Lung (tissue), 11 donors: ENCODE measurements at regions not wholly inside any gene's neighbourhood (a gene's known extent, or its start where the extent isn't known, plus 50 kb on each side); places are given as distances from the start of the nearest gene placed in this dataset.

Experiments used
- ATAC-seq: fragments of 200-7000 bp; cut with Tn5 transposase; one replicate; pipeline ENCODE4 v1.9.1; 2020; ENCODE audit warnings: moderate number of reproducible peaks; ENCODE audit not compliant: insufficient read depth, low FRiP score
- DNase-seq, 3 donors: peaks; one replicate each; pipeline ENCODE4 v3.0.0-alpha.2; 2013 to 2017
- H3K27ac ChIP-seq, 2 donors: one replicate each; pipeline ENCODE4 v1.5.1; 2013; ENCODE audit warnings: mild to moderate bottlenecking in 2 of 2, moderate library complexity in 2 of 2, control low read depth in 1 of 2, inconsistent platforms in 1 of 2, low read depth in 1 of 2, low read length in 1 of 2
- H3K27me3 ChIP-seq, 3 donors: one replicate each; pipeline ENCODE4 v1.5.1; 2013; ENCODE audit warnings: low read length in 2 of 3; ENCODE audit not compliant: control insufficient read depth in 3 of 3, insufficient read depth in 3 of 3
- H3K36me3 ChIP-seq, 4 donors: one replicate each; pipeline ENCODE4 v1.5.1; 2013; ENCODE audit warnings: low read length in 4 of 4, mild to moderate bottlenecking in 1 of 4, moderate library complexity in 1 of 4; ENCODE audit not compliant: control insufficient read depth in 4 of 4, insufficient read depth in 4 of 4
- H3K4me1 ChIP-seq, 5 donors: one replicate each; pipeline ENCODE4 v1.5.1; 2013; ENCODE audit warnings: low read length in 5 of 5, mild to moderate bottlenecking in 2 of 5, moderate library complexity in 1 of 5; ENCODE audit not compliant: control insufficient read depth in 5 of 5, insufficient read depth in 5 of 5
- H3K4me3 ChIP-seq: one replicate; pipeline ENCODE4 v1.5.1; 2013; ENCODE audit warnings: mild to moderate bottlenecking, control low read depth, moderate library complexity
- H3K9ac ChIP-seq, 2 donors: one replicate each; pipeline ENCODE4 v1.5.1; 2013; ENCODE audit warnings: low read length in 2 of 2, control low read depth in 1 of 2; ENCODE audit not compliant: insufficient read depth in 1 of 2
- H3K9me3 ChIP-seq, 4 donors: one replicate each; pipeline ENCODE4 v1.5.1; 2013; ENCODE audit warnings: low read length in 3 of 4, mild to moderate bottlenecking in 1 of 4, moderate library complexity in 1 of 4; ENCODE audit not compliant: control insufficient read depth in 4 of 4, insufficient read depth in 3 of 4
- CTCF ChIP-seq: IDR thresholded peaks from 2 replicates; pipeline ENCODE4 v1.5.1; 2012; ENCODE audit warnings: mild to moderate bottlenecking; ENCODE audit errors: control extremely low read depth, extremely low read depth
- WGBS, 2 donors: extraction: QIAGEN DNeasy Blood & Tissue Kit; methylation state at CpG; one replicate each; pipeline ENCODE4 v1.1.7; 2013; 5-methylcytosine and 5-hydroxymethylcytosine counted together
- donor health status: control.
- donor health status: control.
- donor health status: Bipolar disorder and iron deficiency.
- donor health status: healthy.
- donor health status: DM: yes; HTN: yes; CAD: no.

GRCh38 chr5:2403296-2403695, 348.2 kb downstream of the IRX2 start:
- no peaks in the 10 kb centered on the region for H3K36me3 ChIP-seq
- peaks cover 0 to 16% (median 0%) of the 10 kb centered on the region in 5 donors for H3K4me1 ChIP-seq
- TF ChIP-seq CTCF = no peak
- 42 to 87% methylated on average over 1 of the region's 1 CpG for WGBS, 2 donors
- ATAC-seq (no peak), DNase-seq (no peak)
- peaks cover 0 to 4% (median 0%) of the 10 kb centered on the region in 4 donors for H3K9me3 ChIP-seq
- H3K9ac ChIP-seq = no peak overlapping the region
- no peak overlapping the region for H3K4me3 ChIP-seq
- no peak overlapping the region for H3K27ac ChIP-seq
- H3K27me3 ChIP-seq = no peaks in the 10 kb centered on the region

- no peak for TF ChIP-seq CTCF
- Histone ChIP-seq H3K27ac (no peak overlapping the region), H3K27me3 (no peaks in the 10 kb centered on the region), H3K4me1 (peaks cover 0 to 16% (median 0%) of the 10 kb centered on the region in 5 donors), H3K4me3 (no peak overlapping the region), H3K9ac (no peak overlapping the region), H3K36me3 (no peaks in the 10 kb centered on the region), H3K9me3 (peaks cover 0 to 4% (median 0%) of the 10 kb centered on the region in 4 donors)
- 68 to 83% methylated on average over 7 of the region's 7 CpGs for WGBS, 2 donors
- ATAC-seq (no peak), DNase-seq (peak in 2 of 3 donors; percentile 4 to 21)
Measured at GRCh38 chr5:2399804-2400203, 351.7 kb downstream of the IRX2 start.

DNA sequence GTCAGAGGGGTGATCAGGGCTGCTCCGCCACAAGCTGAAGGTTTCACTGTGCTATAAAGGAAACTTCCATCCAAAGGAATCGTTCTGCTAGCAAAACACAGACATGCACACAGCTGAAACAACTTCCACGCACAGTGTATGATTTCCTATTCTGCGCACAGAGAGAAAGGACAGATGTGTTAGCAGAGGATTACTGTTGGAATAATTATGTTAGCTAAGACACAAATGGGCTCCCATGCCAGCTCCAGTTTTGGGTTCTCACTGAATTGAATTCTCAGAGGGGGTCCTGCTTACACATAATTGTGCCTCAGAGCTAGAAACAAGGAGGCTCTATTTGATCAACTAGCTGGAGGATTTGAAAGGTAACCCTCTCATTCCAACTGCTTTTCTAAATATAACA, 352.4 kb downstream of the IRX2 start:
- WGBS, 2 donors = 55 to 71% methylated on average over 4 of the region's 4 CpGs
- no peaks in the 10 kb centered on the region for H3K36me3 ChIP-seq
- no peak overlapping the region for H3K4me3 ChIP-seq
- no peak overlapping the region for H3K9ac ChIP-seq
- H3K9me3 ChIP-seq = peaks cover 0 to 4% (median 0%) of the 10 kb centered on the region in 4 donors
- ATAC-seq = no peak
- no peak overlapping the region for H3K27ac ChIP-seq
- TF ChIP-seq CTCF = no peak
- no peaks in the 10 kb centered on the region for H3K27me3 ChIP-seq
- peak in 2 of 3 donors; percentile 48 to 57 for DNase-seq
- H3K4me1 ChIP-seq = peaks cover 0 to 16% (median 0%) of the 10 kb centered on the region in 5 donors

DNA sequence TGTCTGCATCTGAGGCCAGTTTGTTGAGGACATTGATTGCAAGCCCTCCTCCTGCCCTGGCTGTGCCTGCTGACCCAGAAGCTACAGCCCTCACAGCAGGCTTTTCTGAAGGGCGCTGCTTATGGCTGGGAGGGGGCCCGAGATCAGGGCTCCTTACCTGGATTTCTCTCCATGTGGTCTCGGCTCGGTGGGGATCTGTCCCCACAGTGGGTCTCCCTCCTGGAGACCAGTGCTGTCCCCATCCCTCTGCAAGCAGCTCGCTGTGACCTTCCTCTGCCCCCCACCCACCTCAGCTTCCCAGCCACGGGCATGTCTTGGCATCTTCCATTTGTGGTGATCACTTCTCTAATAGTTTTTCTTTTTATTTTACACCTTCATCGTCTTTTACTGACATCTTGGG, 357.9 kb downstream of the IRX2 start:
- H3K4me1 ChIP-seq = peaks cover 0 to 13% (median 0%) of the 10 kb centered on the region in 5 donors
- 83 to 86% methylated on average over 7 of the region's 7 CpGs for WGBS, 2 donors
- H3K36me3 ChIP-seq = no peaks in the 10 kb centered on the region
- DNase-seq = no peak
- no peaks in the 10 kb centered on the region for H3K9me3 ChIP-seq
- ATAC-seq = no peak
- H3K4me3 ChIP-seq = no peak overlapping the region
- H3K27ac ChIP-seq = no peak overlapping the region
- no peaks in the 10 kb centered on the region for H3K27me3 ChIP-seq
- no peak overlapping the region for H3K9ac ChIP-seq
- TF ChIP-seq CTCF = no peak
